IPS-18a (cell line): ENCODE measurements at regions not wholly inside any gene's neighbourhood (a gene's known extent, or its start where the extent isn't known, plus 50 kb on each side); places are given as distances from the start of the nearest gene placed in this dataset.

Experiments
- H3K27ac ChIP-seq: one replicate; pipeline ENCODE4 v1.5.1; 2013; ENCODE audit warnings: low read length
- H3K27me3 ChIP-seq: one replicate; pipeline ENCODE4 v1.6.1; 2013; ENCODE audit warnings: mild to moderate bottlenecking, low read length; ENCODE audit not compliant: control insufficient read depth, insufficient read depth
- H3K36me3 ChIP-seq: one replicate; pipeline ENCODE4 v1.6.1; 2013; ENCODE audit warnings: low read depth, low read length; ENCODE audit not compliant: control insufficient read depth
- H3K4me1 ChIP-seq: one replicate; pipeline ENCODE4 v1.6.1; 2013; ENCODE audit warnings: low read depth, low read length; ENCODE audit not compliant: control insufficient read depth
- H3K4me3 ChIP-seq: one replicate; pipeline ENCODE4 v1.5.1; 2013; ENCODE audit warnings: low read length
- H3K9ac ChIP-seq: one replicate; pipeline ENCODE4 v1.6.1; 2013; ENCODE audit warnings: mild to moderate bottlenecking, low read length, moderate library complexity
- H3K9me3 ChIP-seq: one replicate; pipeline ENCODE4 v1.6.1; 2013; ENCODE audit warnings: low read depth, low read length; ENCODE audit not compliant: control insufficient read depth

- Histone ChIP-seq H3K4me1 (no peaks in the 10 kb centered on the region), H3K9ac (no peak overlapping the region), H3K4me3 (no peak overlapping the region), H3K9me3 (no peaks in the 10 kb centered on the region), H3K36me3 (no peaks in the 10 kb centered on the region), H3K27me3 (no peaks in the 10 kb centered on the region), H3K27ac (no peak overlapping the region)
These were observed 116.0 kb upstream of the FLRT2 start for GRCh38 chr14:85413836-85414526.

GRCh38 chr14:85415015-85415712 lies 114.8 kb upstream of the FLRT2 start:
- no peaks in the 10 kb centered on the region for H3K36me3 ChIP-seq
- no peaks in the 10 kb centered on the region for H3K4me1 ChIP-seq
- no peaks in the 10 kb centered on the region for H3K9me3 ChIP-seq
- no peak overlapping the region for H3K27ac ChIP-seq
- no peak overlapping the region for H3K9ac ChIP-seq
- H3K4me3 ChIP-seq: no peak overlapping the region
- no peaks in the 10 kb centered on the region for H3K27me3 ChIP-seq

GRCh38 chr14:85416771-85417170 lies 113.2 kb upstream of the FLRT2 start:
- no peak overlapping the region for H3K9ac ChIP-seq
- no peaks in the 10 kb centered on the region for H3K9me3 ChIP-seq
- no peak overlapping the region for H3K4me3 ChIP-seq
- H3K27ac ChIP-seq: no peak overlapping the region
- H3K36me3 ChIP-seq: no peaks in the 10 kb centered on the region
- no peaks in the 10 kb centered on the region for H3K4me1 ChIP-seq
- H3K27me3 ChIP-seq: no peaks in the 10 kb centered on the region

- H3K4me1 ChIP-seq: no peaks in the 10 kb centered on the region
- H3K4me3 ChIP-seq: no peak overlapping the region
- no peaks in the 10 kb centered on the region for H3K9me3 ChIP-seq
- no peaks in the 10 kb centered on the region for H3K36me3 ChIP-seq
- H3K27me3 ChIP-seq: no peaks in the 10 kb centered on the region
- H3K9ac ChIP-seq: no peak overlapping the region
- H3K27ac ChIP-seq: no peak overlapping the region
These were observed 112.5 kb upstream of the FLRT2 start for GRCh38 chr14:85417396-85417795.

GRCh38 chr14:85418721-85419120 lies 111.2 kb upstream of the FLRT2 start:
- H3K4me3 ChIP-seq: no peak overlapping the region
- no peaks in the 10 kb centered on the region for H3K36me3 ChIP-seq
- H3K4me1 ChIP-seq: no peaks in the 10 kb centered on the region
- H3K27ac ChIP-seq: no peak overlapping the region
- no peak overlapping the region for H3K9ac ChIP-seq
- H3K9me3 ChIP-seq: no peaks in the 10 kb centered on the region
- no peaks in the 10 kb centered on the region for H3K27me3 ChIP-seq

- Histone ChIP-seq H3K9me3 (no peaks in the 10 kb centered on the region), H3K4me3 (no peak overlapping the region), H3K27me3 (no peaks in the 10 kb centered on the region), H3K9ac (no peak overlapping the region), H3K36me3 (no peaks in the 10 kb centered on the region), H3K27ac (no peak overlapping the region), H3K4me1 (no peaks in the 10 kb centered on the region)
These were observed 109.7 kb upstream of the FLRT2 start for GRCh38 chr14:85420278-85420677.

- Histone ChIP-seq H3K27me3 (no peaks in the 10 kb centered on the region), H3K9ac (no peak overlapping the region), H3K27ac (no peak overlapping the region), H3K4me1 (no peaks in the 10 kb centered on the region), H3K4me3 (no peak overlapping the region), H3K9me3 (no peaks in the 10 kb centered on the region), H3K36me3 (no peaks in the 10 kb centered on the region)
These were observed 109.2 kb upstream of the FLRT2 start for GRCh38 chr14:85420707-85421106.

- Histone ChIP-seq H3K4me1 (no peaks in the 10 kb centered on the region), H3K9me3 (no peaks in the 10 kb centered on the region), H3K9ac (no peak overlapping the region), H3K36me3 (no peaks in the 10 kb centered on the region), H3K27me3 (no peaks in the 10 kb centered on the region), H3K4me3 (no peak overlapping the region), H3K27ac (no peak overlapping the region)
These were observed 108.6 kb upstream of the FLRT2 start for GRCh38 chr14:85421186-85421877.

GRCh38 chr14:85423889-85424288 lies 106.1 kb upstream of the FLRT2 start:
- H3K9me3 ChIP-seq: no peaks in the 10 kb centered on the region
- H3K27me3 ChIP-seq: no peaks in the 10 kb centered on the region
- no peaks in the 10 kb centered on the region for H3K4me1 ChIP-seq
- H3K36me3 ChIP-seq: no peaks in the 10 kb centered on the region
- no peak overlapping the region for H3K9ac ChIP-seq
- H3K4me3 ChIP-seq: no peak overlapping the region
- no peak overlapping the region for H3K27ac ChIP-seq

GRCh38 chr14:85425507-85425906 lies 104.4 kb upstream of the FLRT2 start:
- Histone ChIP-seq H3K9me3 (no peaks in the 10 kb centered on the region), H3K27me3 (no peaks in the 10 kb centered on the region), H3K27ac (no peak overlapping the region), H3K9ac (no peak overlapping the region), H3K4me1 (no peaks in the 10 kb centered on the region), H3K36me3 (no peaks in the 10 kb centered on the region), H3K4me3 (no peak overlapping the region)

GRCh38 chr14:85426068-85426935 lies 103.6 kb upstream of the FLRT2 start:
- Histone ChIP-seq H3K9me3 (no peaks in the 10 kb centered on the region), H3K36me3 (no peaks in the 10 kb centered on the region), H3K4me1 (no peaks in the 10 kb centered on the region), H3K27ac (no peak overlapping the region), H3K9ac (no peak overlapping the region), H3K27me3 (no peaks in the 10 kb centered on the region), H3K4me3 (no peak overlapping the region)
